Thoracic aorta (tissue), 2 donors: ENCODE measurements at regions not wholly inside any gene's neighbourhood (a gene's known extent, or its start where the extent isn't known, plus 50 kb on each side); places are given as distances from the start of the nearest gene placed in this dataset.

Experiments used
- ATAC-seq: fragments of 150-250 bp; one replicate; pipeline ENCODE4 v1.8.0; 2017; ENCODE audit warnings: low read depth; ENCODE audit not compliant: insufficient number of reproducible peaks, low FRiP score
- DNase-seq: peaks from one replicate; pipeline ENCODE4 v3.0.0-alpha.2; 2020; ENCODE audit warnings: low spot score
- H3K27ac ChIP-seq, 2 donors: fragments of 200-600 bp; sonication (generic); 1 replicate in 1 of 2; 2 replicates in 1 of 2; pipeline ENCODE4 v1.5.1; 2016; ENCODE audit warnings: mild to moderate bottlenecking in 2 of 2, moderate library complexity in 2 of 2
- H3K27me3 ChIP-seq: fragments of 200-600 bp; sonication (generic); replicated peaks from 2 replicates; pipeline ENCODE4 v1.6.0; 2016; ENCODE audit warnings: mild to moderate bottlenecking; ENCODE audit not compliant: insufficient read depth
- H3K36me3 ChIP-seq: fragments of 200-600 bp; sonication (generic); one replicate; pipeline ENCODE4 v1.5.1; 2016
- H3K4me1 ChIP-seq, 2 donors: fragments of 200-600 bp; sonication (generic); 1 replicate in 1 of 2; 2 replicates in 1 of 2; pipeline versions ENCODE4 v1.5.1 to v1.6.0; 2016; ENCODE audit warnings: low read depth in 2 of 2, mild to moderate bottlenecking in 1 of 2; ENCODE audit not compliant: control insufficient read depth in 1 of 2
- H3K4me3 ChIP-seq: fragments of 200-600 bp; sonication (generic); 2 replicates; pipeline ENCODE4 v1.5.1; 2016; ENCODE audit warnings: mild to moderate bottlenecking
- H3K9me3 ChIP-seq: fragments of 200-600 bp; sonication (generic); 2 replicates; pipeline ENCODE4 v1.5.1; 2016
- TF ChIP-seq, protein P1 (sequence below): fragments of 200-600 bp; sonication (generic); IDR thresholded peaks from one replicate; pipeline ENCODE4 v1.5.1; 2019; ENCODE audit warnings: antibody characterized with exemption

GRCh38 chr17:14019186-14019956, 49.9 kb upstream of the COX10 start:
- ATAC-seq (no peak), DNase-seq (no peak)
- Histone ChIP-seq H3K36me3 (no peaks in the 10 kb centered on the region), H3K4me3 (no peak overlapping the region), H3K9me3 (no peaks in the 10 kb centered on the region), H3K27ac (no peak overlapping the region), H3K27me3 (no peaks in the 10 kb centered on the region), H3K4me1 (peaks cover 0 to 5% of the 10 kb centered on the region in 2 donors)
- TF ChIP-seq, protein P1, sequence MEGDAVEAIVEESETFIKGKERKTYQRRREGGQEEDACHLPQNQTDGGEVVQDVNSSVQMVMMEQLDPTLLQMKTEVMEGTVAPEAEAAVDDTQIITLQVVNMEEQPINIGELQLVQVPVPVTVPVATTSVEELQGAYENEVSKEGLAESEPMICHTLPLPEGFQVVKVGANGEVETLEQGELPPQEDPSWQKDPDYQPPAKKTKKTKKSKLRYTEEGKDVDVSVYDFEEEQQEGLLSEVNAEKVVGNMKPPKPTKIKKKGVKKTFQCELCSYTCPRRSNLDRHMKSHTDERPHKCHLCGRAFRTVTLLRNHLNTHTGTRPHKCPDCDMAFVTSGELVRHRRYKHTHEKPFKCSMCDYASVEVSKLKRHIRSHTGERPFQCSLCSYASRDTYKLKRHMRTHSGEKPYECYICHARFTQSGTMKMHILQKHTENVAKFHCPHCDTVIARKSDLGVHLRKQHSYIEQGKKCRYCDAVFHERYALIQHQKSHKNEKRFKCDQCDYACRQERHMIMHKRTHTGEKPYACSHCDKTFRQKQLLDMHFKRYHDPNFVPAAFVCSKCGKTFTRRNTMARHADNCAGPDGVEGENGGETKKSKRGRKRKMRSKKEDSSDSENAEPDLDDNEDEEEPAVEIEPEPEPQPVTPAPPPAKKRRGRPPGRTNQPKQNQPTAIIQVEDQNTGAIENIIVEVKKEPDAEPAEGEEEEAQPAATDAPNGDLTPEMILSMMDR, result no peak
